ENCODE measurements at regions not wholly inside any gene's neighbourhood (a gene's known extent, or its start where the extent isn't known, plus 50 kb on each side); places are given as distances from the start of the nearest gene placed in this dataset.

DNA sequence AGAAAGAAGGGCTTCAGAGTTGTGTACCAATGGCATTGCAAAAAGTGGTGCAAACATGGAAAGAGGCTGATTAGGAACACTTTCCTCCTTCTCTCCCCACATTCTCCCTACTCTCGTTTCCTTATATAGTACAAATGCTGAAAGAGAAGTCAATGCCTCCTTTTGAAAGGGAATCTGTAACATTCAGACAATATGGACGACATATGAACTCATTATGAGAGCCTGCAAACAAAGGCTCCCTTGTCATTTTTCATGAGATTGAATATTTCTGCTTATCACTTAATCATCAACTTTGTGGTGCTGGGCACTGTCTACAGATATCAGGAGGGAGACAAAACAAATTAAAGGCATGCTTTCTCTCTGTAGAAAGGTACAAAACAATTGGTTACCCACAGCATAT, 437.1 kb upstream of the PHF14 start:
- TF ChIP-seq, protein P1, sequence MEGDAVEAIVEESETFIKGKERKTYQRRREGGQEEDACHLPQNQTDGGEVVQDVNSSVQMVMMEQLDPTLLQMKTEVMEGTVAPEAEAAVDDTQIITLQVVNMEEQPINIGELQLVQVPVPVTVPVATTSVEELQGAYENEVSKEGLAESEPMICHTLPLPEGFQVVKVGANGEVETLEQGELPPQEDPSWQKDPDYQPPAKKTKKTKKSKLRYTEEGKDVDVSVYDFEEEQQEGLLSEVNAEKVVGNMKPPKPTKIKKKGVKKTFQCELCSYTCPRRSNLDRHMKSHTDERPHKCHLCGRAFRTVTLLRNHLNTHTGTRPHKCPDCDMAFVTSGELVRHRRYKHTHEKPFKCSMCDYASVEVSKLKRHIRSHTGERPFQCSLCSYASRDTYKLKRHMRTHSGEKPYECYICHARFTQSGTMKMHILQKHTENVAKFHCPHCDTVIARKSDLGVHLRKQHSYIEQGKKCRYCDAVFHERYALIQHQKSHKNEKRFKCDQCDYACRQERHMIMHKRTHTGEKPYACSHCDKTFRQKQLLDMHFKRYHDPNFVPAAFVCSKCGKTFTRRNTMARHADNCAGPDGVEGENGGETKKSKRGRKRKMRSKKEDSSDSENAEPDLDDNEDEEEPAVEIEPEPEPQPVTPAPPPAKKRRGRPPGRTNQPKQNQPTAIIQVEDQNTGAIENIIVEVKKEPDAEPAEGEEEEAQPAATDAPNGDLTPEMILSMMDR (IDR thresholded peaks at IDR 0.05; ENCODE audit: low read depth, low read length) = no peak
- TF ChIP-seq EZH2phosphoT487 (IDR thresholded peaks at IDR 0.05; ENCODE audit: low read depth) = no peak

All from OCI-LY3 (cell line).